Spleen (tissue), 11 donors: ENCODE measurements at regions not wholly inside any gene's neighbourhood (a gene's known extent, or its start where the extent isn't known, plus 50 kb on each side); places are given as distances from the start of the nearest gene placed in this dataset.

ENCODE experiments used
- DNase-seq: peaks from one replicate; pipeline ENCODE4 v3.0.0-alpha.2; 2020
- H3K27ac ChIP-seq, 8 donors: fragments of 200-600 bp; sonication (generic) in 7 of 8; 1 replicate in 4 of 8; 2 replicates in 4 of 8; pipeline versions ENCODE4 v1.5.0 to v1.8.0; 2016 to 2021; ENCODE audit warnings: inconsistent platforms in 4 of 8, mild to moderate bottlenecking in 4 of 8, moderate library complexity in 1 of 8
- H3K27me3 ChIP-seq, 7 donors: fragments of 200-600 bp; sonication (generic) in 6 of 7; replicated peaks in 1 of 7; 1 replicate in 4 of 7; 2 replicates in 3 of 7; pipeline versions ENCODE4 v1.5.0 to v1.8.0; 2016 to 2021; ENCODE audit warnings: inconsistent platforms in 3 of 7, mild to moderate bottlenecking in 1 of 7
- H3K36me3 ChIP-seq, 6 donors: fragments of 200-600 bp; sonication (generic) in 5 of 6; 1 replicate in 4 of 6; 2 replicates in 2 of 6; pipeline versions ENCODE4 v1.5.0 to v1.8.0; 2016 to 2021; ENCODE audit warnings: inconsistent platforms in 2 of 6
- H3K4me1 ChIP-seq, 6 donors: fragments of 200-600 bp; sonication (generic) in 5 of 6; 1 replicate in 3 of 6; 2 replicates in 3 of 6; pipeline versions ENCODE4 v1.5.0 to v1.8.0; 2016 to 2021; ENCODE audit warnings: inconsistent platforms in 3 of 6
- H3K4me3 ChIP-seq, 8 donors: fragments of 200-600 bp; sonication (generic) in 7 of 8; 1 replicate in 4 of 8; 2 replicates in 4 of 8; pipeline versions ENCODE4 v1.5.0 to v1.8.0; 2016 to 2021; ENCODE audit warnings: inconsistent platforms in 4 of 8, mild to moderate bottlenecking in 4 of 8, moderate library complexity in 2 of 8
- H3K9me3 ChIP-seq, 8 donors: fragments of 200-600 bp; sonication (generic) in 7 of 8; 1 replicate in 4 of 8; 2 replicates in 4 of 8; pipeline versions ENCODE4 v1.5.0 to v1.8.0; 2016 to 2021; ENCODE audit warnings: inconsistent platforms in 4 of 8
- CTCF ChIP-seq, 11 experiments: fragments of 200-600 bp in 7 of 11; fragments of 450-650 bp in 4 of 11; sonication (generic) in 4 of 11; IDR thresholded peaks in 8 of 11; conservative IDR thresholded peaks in 3 of 11; 1 replicate in 7 of 11; 2 replicates in 4 of 11; pipeline versions ENCODE4 v1.4.0 to v1.8.0; 2016 to 2021; ENCODE audit warnings: antibody characterized with exemption in 11 of 11, inconsistent platforms in 4 of 11, mild to moderate bottlenecking in 1 of 11
- POLR2A ChIP-seq, 3 donors: fragments of 450-650 bp; IDR thresholded peaks; one replicate each; pipeline ENCODE4 v1.5.1; 2017; ENCODE audit warnings: antibody characterized with exemption in 3 of 3, mild to moderate bottlenecking in 1 of 3
- POLR2AphosphoS5 ChIP-seq, 3 donors: sonication (generic); formaldehyde crosslinking; IDR thresholded peaks; one replicate each; pipeline ENCODE4 v1.5.1; 2017; ENCODE audit warnings: antibody characterized with exemption in 3 of 3
- WGBS, 5 donors: extraction: QIAGEN DNeasy Blood & Tissue Kit in 3 of 5; methylation state at CpG; one replicate each; pipeline versions ENCODE4 v1.1.5 to v1.1.7; 2013 to 2018; 5-methylcytosine and 5-hydroxymethylcytosine counted together
- intact Hi-C: fragments of 100-400 bp; cut with DNase I; formaldehyde crosslinking; loops from one replicate; pipeline ENCODE4 v1.15.0; 2023; ENCODE audit warnings: low total_unique reads
- donor health status: healthy with polysubstance abuse.
- donor health status: DM: no; HTN: no; CAD: no; lungs with moderate emphysema.
- donor health status: DM: no; HTN: no; CAD: no.
- donor health status: Bipolar disorder and iron deficiency.
- donor health status: healthy.
- donor health status: DM: no; HTN: no; CAD: no.
- donor health status: DM: yes; HTN: yes; CAD: no.

GRCh38 chr17:27378482-27379175, 77.6 kb upstream of the KSR1 start:
- DNase-seq: no peak

GRCh38 chr17:27379888-27380533, 76.2 kb upstream of the KSR1 start:
- no peak for DNase-seq
- Histone ChIP-seq H3K9me3 (peaks cover 0 to 3% (median 0%) of the 10 kb centered on the region in 8 donors), H3K4me1 (peaks cover 8 to 24% (median 14%) of the 10 kb centered on the region in 6 donors), H3K4me3 (peak overlapping the region in 2 of 8 donors; percentile 4 to 38), H3K27ac (peak overlapping the region in 5 of 8 donors; percentile 9 to 43 (median 30)), H3K27me3 (peaks cover 0 to 14% (median 0%) of the 10 kb centered on the region in 7 donors), H3K36me3 (no peaks in the 10 kb centered on the region)
- intact Hi-C loops: no loop called here
- TF ChIP-seq POLR2AphosphoS5 (IDR thresholded peaks at IDR 0.05) (peak in 2 of 3 donors; percentile 33 to 53), POLR2A (IDR thresholded peaks at IDR 0.05) (no peak), CTCF (IDR thresholded peaks at IDR 0.05 in 8 of 11, conservative IDR thresholded peaks at IDR 0.05 in 3 of 11) (no peak)
- 14 to 42% (median 21%) methylated on average over 21 of the region's 21 CpGs for WGBS, 5 donors

More at GRCh38 chr17:27378482-27379175, 77.6 kb upstream of the KSR1 start:
- no peak for TF ChIP-seq CTCF (IDR thresholded peaks at IDR 0.05 in 8 of 11, conservative IDR thresholded peaks at IDR 0.05 in 3 of 11)
- no peak for TF ChIP-seq POLR2AphosphoS5 (IDR thresholded peaks at IDR 0.05)
- no peak for TF ChIP-seq POLR2A (IDR thresholded peaks at IDR 0.05)
- H3K27ac ChIP-seq: peak overlapping the region in 1 of 8 donors; percentile 18
- 83 to 90% (median 86%) methylated on average over 9 of the region's 9 CpGs for WGBS, 5 donors
- no peaks in the 10 kb centered on the region for H3K36me3 ChIP-seq
- peaks cover 8 to 21% (median 13%) of the 10 kb centered on the region in 6 donors for H3K4me1 ChIP-seq
- H3K4me3 ChIP-seq: no peak overlapping the region
- peaks cover 0 to 14% (median 0%) of the 10 kb centered on the region in 7 donors for H3K27me3 ChIP-seq
- intact Hi-C loops: no loop called here
- peaks cover 0 to 14% (median 6%) of the 10 kb centered on the region in 8 donors for H3K9me3 ChIP-seq

- H3K36me3 ChIP-seq: no peaks in the 10 kb centered on the region
Measured at GRCh38 chr17:27380551-27380950, 75.7 kb upstream of the KSR1 start.

More at GRCh38 chr17:27380551-27380950, 75.7 kb upstream of the KSR1 start:
- no peak for DNase-seq
- Histone ChIP-seq H3K9me3 (peaks cover 0 to 3% (median 0%) of the 10 kb centered on the region in 8 donors), H3K4me1 (peaks cover 8 to 24% (median 14%) of the 10 kb centered on the region in 6 donors), H3K27me3 (peaks cover 0 to 14% (median 0%) of the 10 kb centered on the region in 7 donors), H3K4me3 (peak overlapping the region in 2 of 8 donors; percentile 4 to 38), H3K27ac (peak overlapping the region in 5 of 8 donors; percentile 6 to 43 (median 30))
- WGBS, 5 donors: 69 to 81% (median 78%) methylated on average over 10 of the region's 10 CpGs
- no peak for TF ChIP-seq POLR2A (IDR thresholded peaks at IDR 0.05)
- TF ChIP-seq CTCF (IDR thresholded peaks at IDR 0.05 in 8 of 11, conservative IDR thresholded peaks at IDR 0.05 in 3 of 11): no peak
- no peak for TF ChIP-seq POLR2AphosphoS5 (IDR thresholded peaks at IDR 0.05)
- intact Hi-C loops: no loop called here
